Chondrocyte (in vitro differentiated cells): ENCODE measurements at regions not wholly inside any gene's neighbourhood (a gene's known extent, or its start where the extent isn't known, plus 50 kb on each side); places are given as distances from the start of the nearest gene placed in this dataset.
"Not testable (repeated sequence)": the region's sequence is repeated elsewhere in the genome, so short reads cannot be mapped to it uniquely, and the experiment has no call there.

Experiments
- DNase-seq: peaks from one replicate; pipeline ENCODE4 v3.0.0; 2021; ENCODE audit warnings: mixed read lengths, low spot score
- H3K27ac Mint-ChIP-seq: one replicate; pipeline ENCODE4 v1.8.0; 2021; ENCODE audit warnings: mild to moderate bottlenecking, moderate library complexity, mixed read lengths; ENCODE audit not compliant: unreplicated experiment
- H3K27me3 Mint-ChIP-seq: 2 replicates; pipeline ENCODE4 v1.8.0; 2021; ENCODE audit warnings: low read depth, mixed read lengths
- H3K36me3 Mint-ChIP-seq: 2 replicates; pipeline ENCODE4 v1.8.0; 2021; ENCODE audit warnings: low read depth, mixed read lengths
- H3K4me1 Mint-ChIP-seq: 2 replicates; pipeline ENCODE4 v1.8.0; 2021; ENCODE audit warnings: low read depth, mild to moderate bottlenecking, mixed read lengths
- H3K4me3 Mint-ChIP-seq: one replicate; pipeline ENCODE4 v1.8.0; 2021; ENCODE audit warnings: mild to moderate bottlenecking, moderate library complexity, mixed read lengths; ENCODE audit not compliant: unreplicated experiment
- H3K9me3 Mint-ChIP-seq: 2 replicates; pipeline ENCODE4 v1.8.0; 2021; ENCODE audit warnings: low read depth, mixed read lengths
- TF ChIP-seq, protein P1 (sequence below): fragments of 200-600 bp; sonication (generic); IDR thresholded peaks from 2 replicates; pipeline ENCODE4 v1.5.0; 2021; ENCODE audit warnings: antibody characterized with exemption, mild to moderate bottlenecking, moderate library complexity

DNA sequence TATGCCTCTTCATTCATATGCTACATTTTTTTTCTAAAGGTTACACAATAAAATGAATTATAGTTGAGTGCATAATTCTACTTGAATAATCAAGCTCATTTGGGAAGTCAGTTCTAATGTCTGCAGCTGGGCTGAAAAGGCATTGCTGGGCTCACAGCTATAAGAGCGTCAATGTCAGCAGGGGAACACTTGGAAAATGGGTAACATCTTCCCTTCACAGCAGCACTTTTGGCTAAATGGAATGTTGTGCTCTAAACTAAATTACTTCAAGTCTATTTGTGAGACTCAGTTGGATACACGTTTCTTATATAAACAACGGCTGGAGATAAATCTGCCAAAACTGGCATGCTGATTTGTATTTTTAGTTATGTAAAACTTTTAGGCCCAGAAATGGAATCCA lies 357.8 kb downstream of the TBL1XR1 start:
- Mint-ChIP-seq H3K27ac (no peak overlapping the region), H3K4me3 (no peak overlapping the region), H3K27me3 (peaks cover 3% of the 10 kb centered on the region), H3K9me3 (peaks cover 3% of the 10 kb centered on the region), H3K36me3 (peaks cover 3% of the 10 kb centered on the region), H3K4me1 (peaks cover 18% of the 10 kb centered on the region)
- TF ChIP-seq, protein P1, sequence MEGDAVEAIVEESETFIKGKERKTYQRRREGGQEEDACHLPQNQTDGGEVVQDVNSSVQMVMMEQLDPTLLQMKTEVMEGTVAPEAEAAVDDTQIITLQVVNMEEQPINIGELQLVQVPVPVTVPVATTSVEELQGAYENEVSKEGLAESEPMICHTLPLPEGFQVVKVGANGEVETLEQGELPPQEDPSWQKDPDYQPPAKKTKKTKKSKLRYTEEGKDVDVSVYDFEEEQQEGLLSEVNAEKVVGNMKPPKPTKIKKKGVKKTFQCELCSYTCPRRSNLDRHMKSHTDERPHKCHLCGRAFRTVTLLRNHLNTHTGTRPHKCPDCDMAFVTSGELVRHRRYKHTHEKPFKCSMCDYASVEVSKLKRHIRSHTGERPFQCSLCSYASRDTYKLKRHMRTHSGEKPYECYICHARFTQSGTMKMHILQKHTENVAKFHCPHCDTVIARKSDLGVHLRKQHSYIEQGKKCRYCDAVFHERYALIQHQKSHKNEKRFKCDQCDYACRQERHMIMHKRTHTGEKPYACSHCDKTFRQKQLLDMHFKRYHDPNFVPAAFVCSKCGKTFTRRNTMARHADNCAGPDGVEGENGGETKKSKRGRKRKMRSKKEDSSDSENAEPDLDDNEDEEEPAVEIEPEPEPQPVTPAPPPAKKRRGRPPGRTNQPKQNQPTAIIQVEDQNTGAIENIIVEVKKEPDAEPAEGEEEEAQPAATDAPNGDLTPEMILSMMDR = no peak
- DNase-seq = no peak

DNA sequence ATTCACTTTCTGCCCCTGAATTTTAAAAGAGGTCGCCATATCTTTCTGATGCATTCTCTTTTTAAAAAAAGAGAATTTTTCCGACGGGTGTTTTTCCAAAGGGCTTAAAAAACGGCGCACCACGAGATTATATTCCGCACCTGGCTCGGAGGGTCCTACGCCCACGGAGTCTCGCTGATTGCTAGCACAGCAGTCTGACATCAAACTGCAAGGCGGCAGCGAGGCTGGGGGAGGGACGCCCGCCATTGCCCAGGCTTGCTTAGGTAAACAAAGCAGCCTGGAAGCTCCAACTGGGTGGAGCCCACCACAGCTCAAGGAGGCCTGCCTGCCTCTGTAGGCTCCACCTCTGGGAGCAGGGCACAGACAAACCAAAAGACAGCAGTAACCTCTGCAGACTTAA lies 370.0 kb downstream of the TBL1XR1 start:
- not testable (repeated sequence) for H3K9me3 Mint-ChIP-seq, H3K4me1 Mint-ChIP-seq, H3K27ac Mint-ChIP-seq, H3K27me3 Mint-ChIP-seq, H3K36me3 Mint-ChIP-seq, DNase-seq, H3K4me3 Mint-ChIP-seq

DNA sequence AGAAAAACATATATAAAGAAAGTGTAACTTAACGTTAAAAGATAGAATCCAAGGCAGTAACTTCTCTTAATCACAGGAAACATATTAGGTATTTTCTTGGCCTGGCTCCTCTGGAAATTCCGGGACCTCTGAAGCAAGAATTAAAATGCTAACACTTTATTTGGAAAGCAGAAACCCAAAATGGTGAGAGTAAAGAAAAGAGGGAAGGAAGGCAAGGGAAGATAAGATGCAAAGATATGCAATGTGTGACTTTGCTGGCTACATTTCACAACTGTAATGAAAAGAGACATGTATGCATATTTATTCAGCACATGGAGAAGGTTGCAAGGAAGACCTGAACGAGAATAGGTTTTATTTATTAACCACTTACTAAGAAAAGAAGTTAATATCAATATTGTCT lies 372.5 kb downstream of the TBL1XR1 start:
- Mint-ChIP-seq H3K27ac (no peak overlapping the region), H3K36me3 (peaks cover 3% of the 10 kb centered on the region), H3K9me3 (peaks cover 6% of the 10 kb centered on the region), H3K27me3 (no peaks in the 10 kb centered on the region), H3K4me3 (no peak overlapping the region), H3K4me1 (no peaks in the 10 kb centered on the region)
- DNase-seq = no peak
- TF ChIP-seq, protein P1 = no peak

DNA sequence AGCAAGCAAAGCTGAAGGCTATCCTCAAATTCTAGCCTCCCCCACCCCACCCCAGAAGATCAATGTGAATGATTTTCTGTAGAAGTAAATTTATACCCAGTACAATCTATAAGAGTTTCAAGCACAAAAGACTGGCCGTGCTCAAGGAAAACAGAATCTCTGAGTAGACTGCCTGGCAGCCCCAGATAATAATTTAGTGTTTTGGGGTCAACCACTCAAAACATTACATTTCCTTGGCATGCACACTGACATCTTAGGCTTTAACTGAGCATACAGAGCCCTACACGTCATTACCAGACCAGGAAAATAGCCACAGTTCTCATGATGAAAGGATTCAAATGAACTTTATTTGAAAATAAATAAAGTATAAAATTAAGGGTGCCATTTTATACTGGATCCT lies 376.5 kb downstream of the TBL1XR1 start:
- Mint-ChIP-seq H3K9me3 (peaks cover 7% of the 10 kb centered on the region), H3K4me1 (no peaks in the 10 kb centered on the region), H3K27ac (no peak overlapping the region), H3K36me3 (peaks cover 3% of the 10 kb centered on the region), H3K4me3 (no peak overlapping the region), H3K27me3 (no peaks in the 10 kb centered on the region)
- TF ChIP-seq, protein P1 = no peak
- no peak for DNase-seq

DNA sequence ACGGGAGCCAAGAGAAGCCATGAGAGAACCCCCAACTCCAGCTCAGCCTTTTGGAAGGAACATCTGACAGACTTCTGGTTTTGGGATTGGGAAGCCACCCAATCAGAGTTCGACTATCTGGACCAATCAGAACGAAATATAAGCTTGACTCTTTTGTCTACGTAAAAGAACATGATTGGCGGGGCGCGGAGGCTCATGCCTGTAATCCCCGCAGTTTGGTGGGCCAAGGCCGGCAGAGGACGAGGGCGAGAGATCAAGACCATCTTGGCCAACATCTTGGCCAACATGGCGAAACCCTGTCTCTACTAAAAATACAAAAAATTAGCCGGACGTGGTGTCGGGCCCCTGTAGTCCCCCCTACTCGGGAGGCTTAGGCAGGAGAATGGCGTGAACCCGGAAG lies 380.3 kb downstream of the TBL1XR1 start:
- no peak for DNase-seq
- Mint-ChIP-seq H3K27ac (no peak overlapping the region), H3K4me3 (no peak overlapping the region), H3K36me3 (peaks cover 2% of the 10 kb centered on the region), H3K27me3 (no peaks in the 10 kb centered on the region), H3K9me3 (peaks cover 7% of the 10 kb centered on the region), H3K4me1 (peaks cover 4% of the 10 kb centered on the region)
- TF ChIP-seq, protein P1 = no peak

DNA sequence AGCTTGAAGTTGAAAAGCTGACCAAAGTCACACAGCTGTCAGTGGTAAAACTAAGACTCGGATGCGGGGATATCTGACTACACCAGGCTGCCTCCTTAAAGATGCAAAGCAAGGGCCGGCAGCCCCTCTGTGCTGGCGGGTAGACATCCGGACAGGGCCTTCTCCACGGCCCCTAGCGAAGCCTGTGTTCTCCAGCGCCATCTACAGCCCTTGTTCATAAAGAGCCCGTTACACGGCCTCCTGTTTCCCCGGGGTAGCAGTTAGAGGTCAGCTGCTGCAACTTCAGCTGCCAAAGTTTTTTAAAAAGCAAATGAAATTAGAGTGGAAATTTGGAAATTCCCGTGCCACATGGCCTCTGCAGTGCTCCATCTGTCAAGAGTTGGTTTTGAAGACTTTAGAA lies 383.0 kb downstream of the TBL1XR1 start:
- TF ChIP-seq, protein P1 = peak; percentile 82
- Mint-ChIP-seq H3K36me3 (peaks cover 2% of the 10 kb centered on the region), H3K4me3 (no peak overlapping the region), H3K27ac (no peak overlapping the region), H3K27me3 (peaks cover 3% of the 10 kb centered on the region), H3K4me1 (peaks cover 4% of the 10 kb centered on the region), H3K9me3 (peaks cover 2% of the 10 kb centered on the region)
- DNase-seq = no peak
